Thymus (tissue), 11 donors: ENCODE measurements at regions not wholly inside any gene's neighbourhood (a gene's known extent, or its start where the extent isn't known, plus 50 kb on each side); places are given as distances from the start of the nearest gene placed in this dataset.
"Not testable (repeated sequence)": the region's sequence is repeated elsewhere in the genome, so short reads cannot be mapped to it uniquely, and the experiment has no call there.

Experiments used
- DNase-seq, 9 donors: peaks; one replicate each; pipeline ENCODE4 v3.0.0-alpha.2; 2013; ENCODE audit warnings: low spot score in 9 of 9, low read depth in 6 of 9, missing footprints in 1 of 9
- H3K27ac ChIP-seq, 2 donors: one replicate each; pipeline ENCODE4 v1.5.1; 2013; ENCODE audit warnings: control low read depth in 1 of 2, low read depth in 1 of 2, low read length in 1 of 2, mild to moderate bottlenecking in 1 of 2, moderate library complexity in 1 of 2
- H3K27me3 ChIP-seq, 2 donors: one replicate each; pipeline ENCODE4 v1.5.1; 2013; ENCODE audit warnings: low read length in 1 of 2; ENCODE audit not compliant: control insufficient read depth in 2 of 2, insufficient read depth in 1 of 2
- H3K36me3 ChIP-seq, 2 donors: one replicate each; pipeline ENCODE4 v1.5.1; 2013; ENCODE audit warnings: low read length in 1 of 2, mild to moderate bottlenecking in 1 of 2, moderate library complexity in 1 of 2; ENCODE audit not compliant: control insufficient read depth in 2 of 2, insufficient read depth in 2 of 2
- H3K4me1 ChIP-seq, 2 donors: one replicate each; pipeline ENCODE4 v1.5.1; 2013; ENCODE audit warnings: low read length in 2 of 2; ENCODE audit not compliant: control insufficient read depth in 2 of 2, insufficient read depth in 2 of 2
- H3K4me3 ChIP-seq, 2 donors: one replicate each; pipeline ENCODE4 v1.5.1; 2013; ENCODE audit warnings: low read length in 2 of 2, control low read depth in 1 of 2, mild to moderate bottlenecking in 1 of 2
- H3K9me3 ChIP-seq, 2 donors: one replicate each; pipeline ENCODE4 v1.5.1; 2013; ENCODE audit warnings: low read length in 1 of 2, mild to moderate bottlenecking in 1 of 2; ENCODE audit not compliant: control insufficient read depth in 2 of 2, insufficient read depth in 1 of 2
- WGBS: extraction: QIAGEN DNeasy Blood & Tissue Kit; methylation state at CpG from one replicate; pipeline ENCODE4 v1.1.7; 2013; 5-methylcytosine and 5-hydroxymethylcytosine counted together
- donor health status: healthy.

DNA sequence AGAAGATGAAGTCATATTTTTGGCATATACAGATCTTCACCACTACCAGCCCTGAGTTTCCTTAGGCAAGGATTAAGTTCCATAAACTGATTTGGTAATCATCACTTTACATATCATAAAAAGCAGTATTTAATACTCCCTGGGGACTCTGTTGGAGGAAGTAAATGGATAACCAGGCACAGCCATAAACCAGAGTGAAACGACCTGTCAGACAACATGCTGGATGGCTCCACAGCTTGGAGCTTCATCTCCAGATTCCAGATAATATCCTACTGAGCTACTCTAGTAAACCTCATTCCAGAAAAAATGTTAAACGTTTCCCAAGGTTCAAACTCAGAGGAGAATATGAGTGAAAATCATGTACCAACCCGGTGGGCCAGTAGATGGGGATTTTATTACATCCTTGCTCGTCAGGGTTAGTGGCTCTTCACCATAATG is 109.2 kb downstream of the BASP1 start:
- 90% methylated on average over 4 of the region's 4 CpGs for WGBS
- H3K36me3 ChIP-seq: no peaks in the 10 kb centered on the region
- no peak for DNase-seq
- H3K27me3 ChIP-seq: no peaks in the 10 kb centered on the region
- H3K27ac ChIP-seq: no peak overlapping the region
- no peaks in the 10 kb centered on the region for H3K9me3 ChIP-seq
- no peaks in the 10 kb centered on the region for H3K4me1 ChIP-seq
- H3K4me3 ChIP-seq: no peak overlapping the region

DNA sequence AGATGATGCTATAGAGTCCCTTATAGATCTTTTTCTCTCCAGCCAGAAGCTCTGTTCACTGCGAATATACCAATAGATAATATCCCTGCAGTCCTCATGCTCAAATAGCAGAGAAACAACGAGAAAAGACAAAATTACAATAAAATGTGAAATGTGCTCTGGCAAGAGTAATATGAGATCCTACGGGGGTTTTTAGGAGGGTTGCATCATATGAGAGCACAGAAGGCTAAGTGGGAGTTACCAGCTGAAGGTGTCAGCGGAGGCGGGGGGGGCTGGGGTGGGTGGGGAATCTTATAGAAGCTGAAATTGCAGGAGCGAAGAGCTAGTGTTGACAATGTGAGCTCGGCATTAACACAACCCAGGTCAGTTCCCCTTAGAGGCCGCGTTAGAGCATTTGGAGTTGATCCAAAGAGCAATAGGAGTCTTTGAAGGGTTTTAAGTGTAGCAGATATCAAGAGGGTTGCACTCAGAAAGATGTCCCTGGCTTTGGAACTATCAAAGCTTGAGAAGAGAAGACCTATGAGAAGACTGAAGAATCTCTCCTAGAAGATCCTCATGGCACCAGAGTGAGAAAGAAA is 109.7 kb downstream of the BASP1 start:
- H3K9me3 ChIP-seq: no peaks in the 10 kb centered on the region
- no peak overlapping the region for H3K27ac ChIP-seq
- no peaks in the 10 kb centered on the region for H3K36me3 ChIP-seq
- H3K27me3 ChIP-seq: no peaks in the 10 kb centered on the region
- WGBS: 88% methylated on average over 9 of the region's 9 CpGs
- no peak for DNase-seq
- no peaks in the 10 kb centered on the region for H3K4me1 ChIP-seq
- no peak overlapping the region for H3K4me3 ChIP-seq

DNA sequence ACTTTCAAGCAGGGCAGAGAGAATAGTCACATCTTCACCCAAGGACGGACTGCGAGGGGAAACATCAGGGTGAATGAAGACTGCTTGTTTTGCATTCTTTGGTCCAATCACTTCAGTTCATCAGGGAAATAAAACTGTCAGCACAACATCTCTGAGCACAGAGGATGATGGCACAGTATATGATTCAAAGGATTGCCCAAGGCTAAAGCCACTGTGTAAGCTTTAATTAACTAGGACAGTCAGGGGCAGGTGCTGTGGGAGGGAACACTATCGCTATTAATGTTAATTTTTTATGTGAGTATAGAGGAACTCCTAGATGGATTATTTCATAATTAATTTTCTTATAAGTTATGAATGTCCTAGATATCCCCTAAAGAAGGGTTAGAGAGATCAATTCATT is 112.1 kb downstream of the BASP1 start:
- H3K9me3 ChIP-seq: no peaks in the 10 kb centered on the region
- no peaks in the 10 kb centered on the region for H3K36me3 ChIP-seq
- no peak overlapping the region for H3K27ac ChIP-seq
- no peaks in the 10 kb centered on the region for H3K27me3 ChIP-seq
- no peak overlapping the region for H3K4me3 ChIP-seq
- no peaks in the 10 kb centered on the region for H3K4me1 ChIP-seq
- 98% methylated on average over 3 of the region's 3 CpGs for WGBS
- no peak for DNase-seq

- no peak for DNase-seq
- H3K36me3 ChIP-seq: no peaks in the 10 kb centered on the region
- H3K27me3 ChIP-seq: no peaks in the 10 kb centered on the region
- no peaks in the 10 kb centered on the region for H3K9me3 ChIP-seq
- H3K4me3 ChIP-seq: no peak overlapping the region
- no peaks in the 10 kb centered on the region for H3K4me1 ChIP-seq
- H3K27ac ChIP-seq: no peak overlapping the region
- 85% methylated on average over 2 of the region's 2 CpGs for WGBS
Measured at GRCh38 chr5:17330386-17330785, 113.0 kb downstream of the BASP1 start.

DNA sequence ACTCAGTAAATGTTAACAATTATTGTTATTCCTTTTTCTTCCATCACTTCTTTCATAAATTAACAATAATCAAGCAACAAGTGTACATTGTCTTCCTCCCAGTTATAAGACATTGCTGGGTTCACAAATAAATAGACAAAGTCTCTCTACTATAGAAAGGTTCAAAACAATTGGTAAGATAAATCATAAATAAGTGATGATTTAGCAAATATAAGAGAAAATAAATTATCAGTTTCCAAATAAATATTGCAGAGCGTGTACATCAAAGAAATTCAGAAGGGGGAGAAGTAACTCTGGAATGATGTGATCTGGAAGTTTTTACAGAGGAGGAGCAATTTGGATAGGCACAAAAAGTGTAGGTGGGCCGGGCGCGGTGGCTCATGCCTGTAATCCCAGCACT is 114.2 kb downstream of the BASP1 start:
- 98% methylated on average over 4 of the region's 4 CpGs for WGBS
- Histone ChIP-seq H3K27me3 (no peaks in the 10 kb centered on the region), H3K36me3 (no peaks in the 10 kb centered on the region), H3K4me3 (no peak overlapping the region), H3K9me3 (no peaks in the 10 kb centered on the region), H3K27ac (no peak overlapping the region), H3K4me1 (no peaks in the 10 kb centered on the region)
- DNase-seq: no peak

DNA sequence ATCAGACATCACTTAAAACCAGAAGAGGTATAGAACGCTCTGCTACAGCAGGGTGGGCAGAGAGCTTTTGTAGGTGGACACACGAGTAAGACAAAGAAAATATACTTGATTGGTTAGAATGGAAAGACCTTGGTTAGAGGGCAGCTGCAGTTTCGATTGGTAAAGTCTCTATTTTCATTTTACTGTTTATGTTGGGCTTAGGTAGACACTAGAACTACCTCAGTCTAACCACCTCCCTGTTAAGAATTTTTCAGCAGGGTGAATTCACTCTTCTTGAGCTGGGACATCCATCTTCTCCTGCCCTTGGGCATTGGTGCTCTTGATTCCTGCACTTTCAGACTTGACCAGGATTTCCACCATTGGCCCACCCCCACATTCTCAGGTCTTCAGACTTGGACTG is 116.3 kb downstream of the BASP1 start:
- H3K36me3 ChIP-seq: no peaks in the 10 kb centered on the region
- DNase-seq: no peak
- no peaks in the 10 kb centered on the region for H3K27me3 ChIP-seq
- no peaks in the 10 kb centered on the region for H3K4me1 ChIP-seq
- WGBS: 88% methylated on average over 3 of the region's 3 CpGs
- no peak overlapping the region for H3K4me3 ChIP-seq
- H3K9me3 ChIP-seq: peaks cover 2 to 6% of the 10 kb centered on the region in 2 donors
- no peak overlapping the region for H3K27ac ChIP-seq

DNA sequence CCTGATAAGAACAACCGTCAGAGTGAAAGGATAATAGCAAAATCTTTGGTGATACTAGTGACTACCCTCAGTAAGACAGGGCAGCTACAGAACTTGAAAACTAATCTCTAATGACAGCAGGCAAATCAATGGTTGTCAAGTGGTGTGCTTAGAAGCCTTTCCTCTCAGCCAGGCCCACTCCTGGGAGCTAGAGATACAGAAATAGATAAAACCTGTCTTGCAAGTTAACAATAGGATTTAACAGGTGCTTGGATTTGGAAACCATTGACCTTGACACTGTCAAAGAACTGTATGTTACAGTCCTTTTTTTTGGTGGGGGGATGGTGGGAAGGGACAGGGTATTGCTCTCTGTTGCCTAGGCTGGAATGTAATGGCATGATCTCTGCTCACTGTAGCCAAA is 118.6 kb downstream of the BASP1 start:
- Histone ChIP-seq H3K9me3 (peaks cover 2 to 6% of the 10 kb centered on the region in 2 donors), H3K27me3 (no peaks in the 10 kb centered on the region), H3K27ac (no peak overlapping the region), H3K4me3 (no peak overlapping the region), H3K36me3 (no peaks in the 10 kb centered on the region), H3K4me1 (no peaks in the 10 kb centered on the region)
- no peak for DNase-seq
- 92% methylated on average over 1 of the region's 1 CpG for WGBS

GRCh38 chr5:17336723-17337122 is 119.3 kb downstream of the BASP1 start:
- not testable (repeated sequence) for H3K4me3 ChIP-seq, H3K4me1 ChIP-seq, H3K27me3 ChIP-seq, DNase-seq, H3K27ac ChIP-seq, H3K36me3 ChIP-seq, H3K9me3 ChIP-seq
- WGBS: 86% methylated on average over 3 of the region's 3 CpGs

- Histone ChIP-seq H3K4me1 (no peaks in the 10 kb centered on the region), H3K9me3 (peaks cover 2 to 6% of the 10 kb centered on the region in 2 donors), H3K27ac (no peak overlapping the region), H3K36me3 (no peaks in the 10 kb centered on the region), H3K4me3 (no peak overlapping the region), H3K27me3 (no peaks in the 10 kb centered on the region)
- WGBS: 79% methylated on average over 1 of the region's 1 CpG
- no peak for DNase-seq
Measured at GRCh38 chr5:17339841-17340240, 122.4 kb downstream of the BASP1 start.

DNA sequence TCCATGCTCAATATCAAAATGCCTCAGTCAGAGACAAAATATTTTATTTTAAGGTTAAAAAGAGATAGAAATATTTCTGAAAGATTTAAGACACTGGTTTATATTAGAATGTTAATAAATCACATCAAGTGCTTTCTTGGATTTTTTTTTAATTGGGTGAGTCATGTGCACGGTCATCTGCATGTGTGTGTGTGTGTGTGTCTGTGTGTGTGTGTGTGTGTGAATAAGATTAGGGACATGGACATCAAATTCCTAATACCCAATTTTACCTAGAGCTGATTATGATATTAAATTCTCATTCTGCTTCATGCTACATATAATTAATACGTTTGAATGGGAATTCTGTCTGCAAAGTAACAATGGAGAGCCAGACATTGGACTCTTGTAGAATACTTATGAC is 122.9 kb downstream of the BASP1 start:
- H3K27ac ChIP-seq: no peak overlapping the region
- H3K27me3 ChIP-seq: no peaks in the 10 kb centered on the region
- H3K4me3 ChIP-seq: no peak overlapping the region
- no peaks in the 10 kb centered on the region for H3K36me3 ChIP-seq
- no peaks in the 10 kb centered on the region for H3K4me1 ChIP-seq
- DNase-seq: no peak
- peaks cover 2 to 6% of the 10 kb centered on the region in 2 donors for H3K9me3 ChIP-seq
- 87% methylated on average over 2 of the region's 2 CpGs for WGBS
